A549 (cell line): ENCODE measurements at regions not wholly inside any gene's neighbourhood (a gene's known extent, or its start where the extent isn't known, plus 50 kb on each side); places are given as distances from the start of the nearest gene placed in this dataset.
"Not testable (repeated sequence)": the region's sequence is repeated elsewhere in the genome, so short reads cannot be mapped to it uniquely, and the experiment has no call there.

Source experiments
- POLR2A ChIP-seq: IDR thresholded peaks from 2 replicates; pipeline ENCODE4 v1.6.1; 2012; ENCODE audit warnings: mild to moderate bottlenecking, low read length
- TF ChIP-seq, protein P1 (sequence below): fragments of >200 bp; sonication (Bioruptor Twin); formaldehyde crosslinking; IDR thresholded peaks from 3 replicates; pipeline ENCODE4 v1.5.1; 2016
- TF ChIP-seq, protein P2 (sequence below): fragments of 450-650 bp; IDR thresholded peaks from 2 replicates; pipeline ENCODE4 v1.6.1; 2014; ENCODE audit warnings: antibody characterized with exemption

DNA sequence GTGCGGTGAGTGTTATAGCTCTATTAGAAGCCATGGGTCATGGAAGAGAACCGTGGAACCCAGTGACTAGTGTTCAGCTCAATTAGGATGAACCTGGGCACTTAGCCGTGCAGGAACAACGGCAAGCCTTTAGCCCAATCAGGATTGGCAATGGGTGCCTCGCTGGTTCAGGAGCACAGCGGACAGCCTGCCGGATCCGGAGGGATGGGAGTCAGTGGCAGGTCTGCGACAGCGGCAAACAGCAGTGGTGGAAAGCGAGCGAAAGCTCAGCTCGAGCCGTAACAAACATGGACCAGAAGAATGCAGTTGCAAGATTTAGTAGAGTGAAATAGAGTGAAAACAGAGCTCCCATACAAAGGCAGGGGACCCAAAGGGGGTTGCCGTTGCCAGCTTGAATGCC lies 349.3 kb upstream of the TMPRSS15 start:
- TF ChIP-seq, protein P1, sequence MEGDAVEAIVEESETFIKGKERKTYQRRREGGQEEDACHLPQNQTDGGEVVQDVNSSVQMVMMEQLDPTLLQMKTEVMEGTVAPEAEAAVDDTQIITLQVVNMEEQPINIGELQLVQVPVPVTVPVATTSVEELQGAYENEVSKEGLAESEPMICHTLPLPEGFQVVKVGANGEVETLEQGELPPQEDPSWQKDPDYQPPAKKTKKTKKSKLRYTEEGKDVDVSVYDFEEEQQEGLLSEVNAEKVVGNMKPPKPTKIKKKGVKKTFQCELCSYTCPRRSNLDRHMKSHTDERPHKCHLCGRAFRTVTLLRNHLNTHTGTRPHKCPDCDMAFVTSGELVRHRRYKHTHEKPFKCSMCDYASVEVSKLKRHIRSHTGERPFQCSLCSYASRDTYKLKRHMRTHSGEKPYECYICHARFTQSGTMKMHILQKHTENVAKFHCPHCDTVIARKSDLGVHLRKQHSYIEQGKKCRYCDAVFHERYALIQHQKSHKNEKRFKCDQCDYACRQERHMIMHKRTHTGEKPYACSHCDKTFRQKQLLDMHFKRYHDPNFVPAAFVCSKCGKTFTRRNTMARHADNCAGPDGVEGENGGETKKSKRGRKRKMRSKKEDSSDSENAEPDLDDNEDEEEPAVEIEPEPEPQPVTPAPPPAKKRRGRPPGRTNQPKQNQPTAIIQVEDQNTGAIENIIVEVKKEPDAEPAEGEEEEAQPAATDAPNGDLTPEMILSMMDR: not testable (repeated sequence)
- TF ChIP-seq, protein P2, sequence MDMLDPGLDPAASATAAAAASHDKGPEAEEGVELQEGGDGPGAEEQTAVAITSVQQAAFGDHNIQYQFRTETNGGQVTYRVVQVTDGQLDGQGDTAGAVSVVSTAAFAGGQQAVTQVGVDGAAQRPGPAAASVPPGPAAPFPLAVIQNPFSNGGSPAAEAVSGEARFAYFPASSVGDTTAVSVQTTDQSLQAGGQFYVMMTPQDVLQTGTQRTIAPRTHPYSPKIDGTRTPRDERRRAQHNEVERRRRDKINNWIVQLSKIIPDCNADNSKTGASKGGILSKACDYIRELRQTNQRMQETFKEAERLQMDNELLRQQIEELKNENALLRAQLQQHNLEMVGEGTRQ: not testable (repeated sequence)
- not testable (repeated sequence) for TF ChIP-seq POLR2A
